HepG2 (cell line): ENCODE measurements at regions not wholly inside any gene's neighbourhood (a gene's known extent, or its start where the extent isn't known, plus 50 kb on each side); places are given as distances from the start of the nearest gene placed in this dataset.

ENCODE experiments used
- CTCF ChIP-seq: sonication (generic); formaldehyde crosslinking; IDR thresholded peaks from 2 replicates; pipeline ENCODE4 v1.5.0; 2020; ENCODE audit warnings: mild to moderate bottlenecking, missing genetic modification reagents, moderate library complexity
- EZH2 ChIP-seq: conservative IDR thresholded peaks from 2 replicates; pipeline ENCODE4 v1.6.1; 2012; ENCODE audit warnings: mild to moderate bottlenecking, low read depth, low read length, moderate library complexity
- FOXJ3 ChIP-seq: sonication (generic); formaldehyde crosslinking; IDR thresholded peaks from 2 replicates; pipeline ENCODE4 v1.4.0; 2020; ENCODE audit warnings: missing genetic modification reagents, mild to moderate bottlenecking, borderline replicate concordance
- GABPA ChIP-seq, 2 experiments: IDR thresholded peaks; 2 replicates each; pipeline ENCODE4 v1.6.1; 2011 to 2016; ENCODE audit warnings: low read depth in 2 of 2, low read length in 1 of 2, missing biosample characterization in 1 of 2, missing genetic modification characterization in 1 of 2
- MAX ChIP-seq: IDR thresholded peaks from 2 replicates; pipeline ENCODE4 v1.6.1; 2012; ENCODE audit warnings: inconsistent platforms
- MLX ChIP-seq: IDR thresholded peaks from 2 replicates; pipeline ENCODE4 v1.6.1; 2016
- NFYC ChIP-seq: IDR thresholded peaks from 2 replicates; pipeline ENCODE4 v1.6.1; 2016; ENCODE audit warnings: missing genetic modification reagents, missing compliant biosample characterization
- SIN3A ChIP-seq: IDR thresholded peaks from 2 replicates; pipeline ENCODE4 v1.6.1; 2011; ENCODE audit warnings: low read depth, mild to moderate bottlenecking, control low read depth, low read length, borderline replicate concordance
- SMAD1 ChIP-seq: sonication (generic); formaldehyde crosslinking; IDR thresholded peaks from 2 replicates; pipeline ENCODE4 v1.4.0; 2020; ENCODE audit warnings: missing genetic modification reagents, low read depth, mild to moderate bottlenecking, borderline replicate concordance
- TCF7L2 ChIP-seq: IDR thresholded peaks from 2 replicates; pipeline ENCODE4 v1.6.1; 2011; ENCODE audit warnings: mild to moderate bottlenecking, low read depth, low read length, moderate library complexity
- U2AF1 ChIP-seq: fragments of 200-400 bp; formaldehyde crosslinking; optimal IDR thresholded peaks from 2 replicates; pipeline ENCODE3; 2017; ENCODE audit warnings: mild to moderate bottlenecking, low read depth, low read length
- ZBTB43 ChIP-seq: sonication (generic); formaldehyde crosslinking; conservative IDR thresholded peaks from 2 replicates; pipeline ENCODE4 v1.4.0; 2020; ENCODE audit warnings: missing genetic modification reagents
- ZFX ChIP-seq: sonication (generic); formaldehyde crosslinking; IDR thresholded peaks from 2 replicates; pipeline ENCODE4 v1.4.0; 2020; ENCODE audit warnings: mild to moderate bottlenecking, low read depth, missing genetic modification reagents, moderate library complexity

- no peak for TF ChIP-seq MAX
- no peak for TF ChIP-seq SMAD1 (CRISPR knock-in tag)
- no peak for TF ChIP-seq SIN3A
- TF ChIP-seq GABPA (IDR thresholded peaks at IDR 0.05; ENCODE audit: low read depth, low read length): no peak
- no peak for TF ChIP-seq GABPA (CRISPR knock-in tag; IDR thresholded peaks at IDR 0.05; ENCODE audit: low read depth)
- TF ChIP-seq MLX: no peak
- no peak for TF ChIP-seq TCF7L2
- no peak for TF ChIP-seq ZBTB43 (CRISPR knock-in tag)
- TF ChIP-seq CTCF: no peak
- TF ChIP-seq ZFX (CRISPR knock-in tag): no peak
- no peak for TF ChIP-seq U2AF1
- no peak for TF ChIP-seq NFYC (CRISPR knock-in tag)
- no peak for TF ChIP-seq FOXJ3
- TF ChIP-seq EZH2: no peak
Observed at GRCh38 chr2:84214455-84214854, 244.6 kb downstream of the SUCLG1 start.
